ENCODE measurements at regions not wholly inside any gene's neighbourhood (a gene's known extent, or its start where the extent isn't known, plus 50 kb on each side); places are given as distances from the start of the nearest gene placed in this dataset.
"Not testable (repeated sequence)": the region's sequence is repeated elsewhere in the genome, so short reads cannot be mapped to it uniquely, and the experiment has no call there.

DNA sequence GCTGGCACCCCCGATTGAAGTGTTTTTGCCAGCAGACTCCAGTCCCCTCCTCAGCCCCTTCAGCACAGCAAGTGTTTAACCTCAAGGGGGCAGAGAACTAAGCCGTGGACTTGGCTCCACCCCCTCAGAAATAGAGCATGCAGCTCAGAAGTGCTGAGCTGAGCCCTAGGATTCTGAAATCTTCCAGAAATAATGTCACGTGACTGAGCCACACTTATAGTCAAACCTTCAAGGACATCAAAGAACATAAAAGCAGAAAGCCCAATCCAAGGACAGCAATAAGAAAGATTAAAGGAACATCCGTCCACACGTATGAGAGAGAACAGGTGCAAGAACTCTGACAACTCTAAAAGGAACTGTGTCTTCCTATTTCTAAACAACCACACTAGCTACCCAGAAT, 317.7 kb upstream of the LRFN5 start:
- DNase-seq (ENCODE audit: low read depth): no peak

DNA sequence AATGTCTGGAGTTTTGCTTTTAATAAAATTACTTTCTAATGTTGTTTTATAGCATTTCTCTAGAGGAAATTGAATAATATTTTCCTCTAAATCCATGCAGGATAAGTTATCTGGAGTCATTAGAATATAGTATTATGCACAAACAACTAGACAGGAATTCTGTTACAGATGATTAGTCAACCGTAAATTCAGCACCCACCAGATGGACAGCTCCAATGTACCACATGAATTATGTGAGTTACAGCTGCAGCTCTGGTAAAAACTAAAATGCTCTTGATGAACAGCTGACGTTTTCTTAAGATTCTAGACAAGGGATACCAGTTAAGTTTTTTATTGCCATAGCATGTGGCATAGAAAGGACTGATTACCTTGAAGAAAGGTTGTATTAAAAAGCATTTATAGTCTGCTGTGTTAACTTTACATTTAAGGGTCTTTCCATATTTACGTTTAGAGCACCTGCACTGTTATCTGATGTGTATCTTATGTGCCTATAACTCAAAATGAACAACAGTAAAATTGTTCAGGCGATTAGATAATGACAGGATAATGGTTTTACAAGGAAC, 321.4 kb upstream of the LRFN5 start:
- no peak for DNase-seq (ENCODE audit: low read depth)

GRCh38 chr14:41280745-41281144, 325.9 kb upstream of the LRFN5 start:
- DNase-seq (ENCODE audit: low read depth): no peak

- DNase-seq (ENCODE audit: low read depth): no peak
Measured at GRCh38 chr14:41277450-41277849, 329.2 kb upstream of the LRFN5 start.

DNA sequence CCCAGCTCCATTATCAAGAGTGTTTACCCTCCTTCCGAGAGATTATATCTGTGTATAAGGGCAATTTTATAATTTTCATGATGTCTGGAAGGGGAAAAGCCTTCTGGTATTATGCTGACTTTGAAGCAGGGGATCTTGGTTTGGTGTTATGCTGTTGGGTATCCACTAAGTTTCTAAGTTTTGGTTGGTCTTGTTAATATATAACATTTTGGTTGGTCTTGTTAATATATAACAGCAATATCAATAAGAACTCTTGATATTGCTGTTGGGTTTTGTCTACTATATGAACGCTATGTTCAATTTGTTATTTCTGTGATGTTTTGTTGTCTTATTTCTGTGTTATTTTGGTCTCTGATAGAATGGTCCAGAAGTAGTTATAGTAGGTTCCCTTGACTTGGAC, 349.2 kb upstream of the LRFN5 start:
- DNase-seq (ENCODE audit: low read depth): no peak

DNA sequence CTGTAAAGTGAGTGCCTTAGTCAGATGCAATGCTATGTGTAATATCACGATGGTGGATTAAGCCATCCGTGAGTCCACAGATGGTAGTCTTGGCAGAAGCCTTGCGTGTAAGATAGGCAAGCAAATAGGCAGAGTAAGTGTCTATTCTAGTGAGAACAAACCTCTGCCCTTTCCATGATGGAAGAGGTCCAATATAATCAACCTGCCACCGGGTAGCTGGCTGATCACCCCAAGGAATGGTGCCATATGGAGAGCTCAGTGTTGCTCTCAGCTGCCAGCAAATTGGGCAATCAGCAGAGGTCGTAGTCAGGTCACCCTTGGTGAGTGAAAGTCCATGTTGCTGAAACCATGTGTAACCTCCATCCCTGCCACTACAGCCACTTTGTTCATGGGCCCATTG, 371.2 kb upstream of the LRFN5 start:
- no peak for DNase-seq (ENCODE audit: low read depth)

DNA sequence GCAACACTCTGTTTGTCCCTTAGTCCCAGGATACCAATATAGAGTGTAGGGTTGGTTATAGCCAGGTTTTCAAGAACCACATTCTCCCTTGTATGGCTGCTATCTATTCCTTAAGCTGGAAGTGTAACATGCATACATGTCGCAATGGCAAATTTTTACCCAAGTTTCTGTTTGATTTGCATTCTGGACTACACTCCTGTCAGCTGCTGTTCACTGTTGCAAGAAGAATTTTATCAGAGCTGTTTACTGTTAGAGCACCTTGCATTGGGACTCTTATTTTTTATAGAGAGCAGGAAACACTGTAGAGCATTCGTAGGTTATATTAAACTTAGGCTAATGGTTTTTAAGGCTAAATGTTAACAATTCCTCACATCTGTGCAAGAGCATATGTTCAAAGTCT, 376.0 kb upstream of the LRFN5 start:
- DNase-seq (ENCODE audit: low read depth): no peak

DNA sequence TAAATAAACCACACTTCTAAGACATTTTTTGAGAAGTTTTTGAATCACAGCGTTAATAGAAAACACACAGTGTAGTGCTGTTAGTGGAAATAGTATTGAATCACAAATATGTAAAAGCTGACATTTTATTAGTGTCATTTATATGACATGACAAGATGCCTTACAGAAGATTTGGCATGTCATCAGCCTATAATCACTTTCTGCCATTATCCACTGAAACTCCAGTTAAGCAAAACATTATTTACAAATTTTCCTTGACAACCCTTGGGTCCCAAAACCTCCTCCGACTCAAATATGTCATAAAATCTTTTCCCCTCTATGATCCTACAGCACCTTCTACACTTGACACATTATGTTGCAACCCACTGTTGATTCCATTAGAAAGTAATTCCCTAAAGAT, 376.9 kb upstream of the LRFN5 start:
- DNase-seq (ENCODE audit: low read depth): no peak

DNA sequence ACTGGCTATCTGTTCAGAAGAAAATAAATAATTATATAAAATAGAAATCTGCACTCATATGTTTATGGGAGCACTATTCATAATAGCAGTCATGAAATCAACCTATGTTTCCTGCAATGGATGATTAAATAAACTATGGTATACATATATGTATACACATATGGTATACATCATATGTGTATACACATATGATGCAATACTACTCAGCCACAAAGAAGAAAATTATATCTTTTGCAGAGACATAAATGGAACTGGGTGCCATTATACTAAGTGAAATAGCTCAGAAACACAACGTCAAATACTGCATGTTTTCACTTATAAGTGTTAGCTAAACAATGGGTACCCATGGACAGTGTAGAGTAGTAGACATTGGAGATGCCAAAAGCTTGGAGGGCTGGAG, 381.2 kb upstream of the LRFN5 start:
- no peak for DNase-seq (ENCODE audit: low read depth)

DNA sequence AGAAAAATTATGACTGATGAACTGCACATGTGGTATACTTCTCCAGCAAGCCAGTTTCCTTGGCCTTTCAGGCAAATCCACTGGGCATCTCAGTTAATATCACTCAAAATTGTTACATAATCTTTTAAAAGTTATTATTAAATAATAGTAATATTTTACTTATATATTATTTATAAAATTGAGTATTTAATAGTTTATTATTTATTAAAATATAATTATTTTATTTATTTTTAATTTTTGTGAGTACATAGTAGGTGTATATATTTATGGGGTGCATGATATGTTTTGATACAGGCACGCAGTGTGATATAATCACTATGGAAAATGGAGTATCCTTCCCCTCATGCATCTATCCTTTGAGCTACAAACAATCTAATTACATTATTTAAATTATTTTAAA, 384.1 kb upstream of the LRFN5 start:
- DNase-seq (ENCODE audit: low read depth): no peak

- not testable (repeated sequence) for DNase-seq (ENCODE audit: low read depth)
Measured at GRCh38 chr14:41214978-41215377, 391.7 kb upstream of the LRFN5 start.

DNA sequence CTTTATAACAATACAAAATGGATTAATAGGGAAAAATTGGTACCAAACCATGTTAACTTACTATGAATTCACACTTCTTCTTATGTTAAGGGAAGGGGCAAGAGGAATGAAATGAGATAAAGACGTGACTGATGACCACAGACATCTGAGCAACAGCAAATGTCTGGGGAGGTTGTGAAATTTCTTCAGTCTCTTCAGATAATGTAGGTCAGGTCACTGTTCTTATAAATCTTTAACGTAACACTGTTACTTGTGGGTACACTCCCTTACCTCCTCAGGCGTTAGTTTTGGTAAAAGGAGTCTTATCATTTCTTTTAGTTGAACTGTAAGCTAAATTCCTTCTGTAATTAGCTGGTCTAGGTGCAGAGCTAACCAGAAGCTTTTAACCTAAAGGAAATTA, 405.0 kb upstream of the LRFN5 start:
- no peak for DNase-seq (ENCODE audit: low read depth)

DNA sequence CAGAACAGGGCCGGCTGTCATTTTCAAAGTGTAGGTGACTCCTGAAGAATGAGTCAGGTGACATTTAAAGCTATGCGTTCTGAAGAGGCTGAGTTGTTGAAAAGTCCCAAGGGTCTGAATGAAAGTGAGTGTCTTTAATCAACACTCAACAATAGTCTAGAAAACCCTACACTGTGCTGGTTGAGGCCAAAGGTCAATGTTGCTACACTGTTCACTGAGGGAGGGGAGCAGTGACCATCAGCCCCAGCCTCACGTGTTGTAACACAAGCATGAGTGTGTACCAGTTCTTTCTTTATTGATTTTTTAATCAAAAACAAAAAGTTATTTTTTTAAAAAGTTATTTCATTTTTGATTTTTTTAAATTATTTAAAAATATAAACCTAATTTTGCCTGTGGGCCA, 418.8 kb upstream of the LRFN5 start:
- no peak for DNase-seq (ENCODE audit: low read depth)

GRCh38 chr14:41171045-41171444, 435.6 kb upstream of the LRFN5 start:
- no peak for DNase-seq (ENCODE audit: low read depth)

GRCh38 chr14:41167040-41167439, 439.6 kb upstream of the LRFN5 start:
- DNase-seq (ENCODE audit: low read depth): no peak

GRCh38 chr14:41154143-41154807, 452.4 kb upstream of the LRFN5 start:
- DNase-seq (ENCODE audit: low read depth): no peak

- DNase-seq (ENCODE audit: low read depth): no peak
Measured at GRCh38 chr14:41146391-41146790, 460.3 kb upstream of the LRFN5 start.

GRCh38 chr14:41144370-41144769, 462.3 kb upstream of the LRFN5 start:
- DNase-seq (ENCODE audit: low read depth): no peak

DNA sequence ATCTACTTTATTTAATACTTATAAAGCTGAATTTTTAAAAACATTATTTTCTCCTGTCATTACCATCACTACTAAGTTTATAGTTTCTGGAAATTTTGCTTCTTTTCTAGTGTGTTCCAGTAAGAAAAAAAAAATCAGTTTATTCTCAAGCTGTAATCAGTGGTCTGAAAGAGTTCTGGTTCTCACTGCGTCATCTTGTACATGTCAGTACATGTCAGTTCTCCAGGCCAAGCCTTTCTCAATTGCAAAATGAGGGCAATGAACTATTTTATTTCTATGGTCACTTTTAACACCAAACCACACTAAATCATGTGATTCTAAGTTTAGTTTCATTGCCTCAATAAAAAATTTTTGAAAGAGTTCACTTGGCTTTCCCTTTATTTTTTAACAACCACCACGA, 468.9 kb upstream of the LRFN5 start:
- DNase-seq (ENCODE audit: low read depth): no peak

- no peak for DNase-seq (ENCODE audit: low read depth)
Measured at GRCh38 chr14:41130274-41130673, 476.4 kb upstream of the LRFN5 start.

DNA sequence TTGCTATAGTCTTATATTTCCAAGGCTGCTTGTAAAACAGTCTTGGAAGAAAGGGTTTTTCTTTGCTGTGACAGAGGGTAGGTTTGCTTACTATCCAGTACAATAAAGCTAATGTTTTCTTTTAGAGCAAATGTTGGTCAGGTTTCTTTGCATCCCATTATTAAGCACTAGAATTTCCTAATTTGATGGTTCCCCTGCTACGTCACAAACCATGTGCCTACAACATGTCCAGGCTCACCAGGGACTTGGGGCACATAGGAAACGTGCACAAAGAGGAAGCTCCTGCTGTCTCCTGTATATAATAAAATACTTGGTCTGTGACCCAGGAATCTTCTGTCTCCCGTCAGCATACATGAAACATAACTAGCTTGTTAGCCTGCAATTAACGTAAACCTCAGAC, 486.3 kb upstream of the LRFN5 start:
- DNase-seq (ENCODE audit: low read depth): no peak

DNA sequence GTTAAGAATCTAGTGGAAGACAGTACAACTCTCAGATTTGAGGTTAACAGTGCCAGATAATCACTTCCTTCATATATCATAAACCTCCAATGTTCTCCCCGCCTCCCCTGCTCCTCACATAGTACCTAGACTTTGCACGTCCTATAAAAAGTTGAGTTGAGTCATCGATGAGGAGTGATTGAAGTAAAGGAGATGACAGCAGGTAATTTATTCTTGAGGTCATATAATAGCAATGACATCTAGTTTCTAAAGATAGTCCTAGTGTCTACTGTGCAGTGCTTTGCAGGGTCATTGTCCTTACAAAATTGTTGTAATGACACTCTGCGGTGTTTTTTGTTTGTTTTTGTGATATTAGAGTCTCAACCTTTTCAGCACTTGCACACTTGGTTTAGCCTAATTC, 510.5 kb upstream of the LRFN5 start:
- no peak for DNase-seq (ENCODE audit: low read depth)

GRCh38 chr14:41087056-41087455, 519.6 kb upstream of the LRFN5 start:
- no peak for DNase-seq (ENCODE audit: low read depth)

GRCh38 chr14:41073544-41073943, 533.1 kb upstream of the LRFN5 start:
- DNase-seq (ENCODE audit: low read depth): no peak
